Activated CD4-positive, alpha-beta T cell treated with anti-CD3 and anti-CD28 coated beads, Interleukin-2, amount 50 U/mL, for 24 hours (primary cell): ENCODE measurements at regions not wholly inside any gene's neighbourhood (a gene's known extent, or its start where the extent isn't known, plus 50 kb on each side); places are given as distances from the start of the nearest gene placed in this dataset.
"Not testable (repeated sequence)": the region's sequence is repeated elsewhere in the genome, so short reads cannot be mapped to it uniquely, and the experiment has no call there.

Experiments
- DNase-seq, 2 donors: peaks; one replicate each; pipeline ENCODE4 v3.0.0-alpha.2; 2020; ENCODE audit warnings: low read depth in 1 of 2, low spot score in 1 of 2

DNA sequence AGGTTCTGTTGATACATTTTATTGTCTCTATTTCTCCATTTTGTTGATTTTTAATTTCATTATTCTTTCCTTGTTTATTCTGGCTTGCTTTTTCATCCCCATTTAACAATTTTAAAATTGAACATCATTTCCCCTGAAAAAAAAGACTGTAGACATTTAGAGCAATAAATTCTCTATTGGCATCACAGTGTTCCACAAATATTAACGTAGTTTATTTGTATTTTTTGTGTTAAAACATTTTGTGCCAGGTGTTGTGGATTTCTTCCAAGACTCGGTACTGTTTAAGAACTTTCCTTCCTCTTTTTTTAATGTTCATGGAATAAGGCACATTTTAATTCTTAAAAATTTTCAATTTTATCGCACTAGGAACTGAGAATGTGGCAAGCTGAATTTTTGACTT, 156.1 kb upstream of the NPY start:
- no peak for DNase-seq

DNA sequence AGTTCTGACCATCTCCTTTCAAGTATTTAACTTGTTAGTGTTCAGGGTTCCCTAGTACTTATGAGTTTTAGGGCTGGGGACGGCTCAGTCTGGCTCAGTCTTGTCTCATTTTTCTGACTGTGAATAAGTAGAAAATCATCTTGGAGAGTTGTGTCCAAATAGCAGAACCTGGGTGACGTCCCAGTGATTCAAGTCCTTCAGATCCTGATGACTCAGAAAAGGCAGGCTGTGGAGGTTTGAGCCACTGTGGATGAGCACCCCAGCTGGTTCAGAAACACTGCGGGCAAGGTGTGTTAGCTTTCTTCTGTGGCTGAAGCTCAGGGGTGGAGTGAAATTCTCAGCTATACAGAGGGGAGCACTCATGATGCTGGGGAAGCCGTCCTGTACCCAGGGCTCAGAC, 154.4 kb upstream of the NPY start:
- DNase-seq, result no peak

DNA sequence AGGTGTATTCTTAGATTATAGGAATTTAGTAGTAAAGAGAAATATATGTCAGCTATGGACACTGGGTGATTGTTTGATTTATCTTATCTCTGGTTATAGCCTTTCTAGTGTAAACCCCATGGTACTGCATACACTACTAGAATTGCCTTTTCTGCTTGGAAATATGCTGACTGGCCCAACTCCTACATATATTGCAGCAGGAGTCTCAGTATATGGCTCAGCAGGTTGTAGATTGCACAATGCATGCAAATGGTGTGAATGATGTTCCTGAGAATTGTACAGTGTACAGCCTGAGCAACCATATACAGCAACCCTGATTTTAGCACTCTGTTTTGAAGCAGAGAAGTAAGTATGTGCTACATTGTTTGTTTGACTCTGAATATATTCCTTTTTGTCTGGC, 153.4 kb upstream of the NPY start:
- no peak for DNase-seq

DNA sequence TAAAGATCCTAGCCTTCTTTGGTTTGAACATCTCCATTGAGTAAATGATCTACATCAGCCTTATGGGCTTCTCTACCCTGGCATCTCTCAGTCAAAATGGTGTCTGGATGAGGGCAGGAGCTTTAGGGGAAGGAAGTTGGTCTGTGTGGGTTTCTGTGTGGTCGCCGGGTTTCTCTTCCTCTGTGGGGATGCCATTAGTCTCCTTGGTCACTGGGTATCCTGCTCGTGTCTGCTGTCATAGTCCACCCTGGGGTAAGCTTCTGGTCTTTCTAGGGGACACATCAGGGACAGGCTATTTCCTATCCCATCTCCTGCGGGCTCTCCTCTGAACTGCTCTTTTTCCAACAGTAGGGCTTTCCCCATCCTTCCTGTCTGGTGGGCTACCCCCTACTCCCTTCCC, 150.3 kb upstream of the NPY start:
- DNase-seq, result no peak

DNA sequence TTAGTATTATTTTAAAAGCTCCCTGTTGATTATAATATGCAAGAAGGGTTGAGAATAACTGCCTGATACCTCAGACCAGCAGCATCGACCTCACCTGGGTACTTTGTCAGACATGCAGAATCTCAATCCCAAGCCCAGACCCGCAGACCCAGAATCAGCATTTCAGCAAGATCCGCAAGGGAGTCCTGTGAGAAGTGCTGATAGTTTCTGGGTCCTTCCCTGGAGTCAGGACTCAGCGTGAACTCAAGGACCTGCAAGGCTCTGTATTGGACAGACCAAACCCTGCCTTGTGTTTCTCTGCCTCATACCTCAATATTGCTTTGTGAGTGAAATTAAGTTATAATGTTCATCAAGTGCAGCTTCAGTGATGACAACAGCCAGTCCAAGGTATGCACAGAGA, 149.5 kb upstream of the NPY start:
- no peak for DNase-seq

DNA sequence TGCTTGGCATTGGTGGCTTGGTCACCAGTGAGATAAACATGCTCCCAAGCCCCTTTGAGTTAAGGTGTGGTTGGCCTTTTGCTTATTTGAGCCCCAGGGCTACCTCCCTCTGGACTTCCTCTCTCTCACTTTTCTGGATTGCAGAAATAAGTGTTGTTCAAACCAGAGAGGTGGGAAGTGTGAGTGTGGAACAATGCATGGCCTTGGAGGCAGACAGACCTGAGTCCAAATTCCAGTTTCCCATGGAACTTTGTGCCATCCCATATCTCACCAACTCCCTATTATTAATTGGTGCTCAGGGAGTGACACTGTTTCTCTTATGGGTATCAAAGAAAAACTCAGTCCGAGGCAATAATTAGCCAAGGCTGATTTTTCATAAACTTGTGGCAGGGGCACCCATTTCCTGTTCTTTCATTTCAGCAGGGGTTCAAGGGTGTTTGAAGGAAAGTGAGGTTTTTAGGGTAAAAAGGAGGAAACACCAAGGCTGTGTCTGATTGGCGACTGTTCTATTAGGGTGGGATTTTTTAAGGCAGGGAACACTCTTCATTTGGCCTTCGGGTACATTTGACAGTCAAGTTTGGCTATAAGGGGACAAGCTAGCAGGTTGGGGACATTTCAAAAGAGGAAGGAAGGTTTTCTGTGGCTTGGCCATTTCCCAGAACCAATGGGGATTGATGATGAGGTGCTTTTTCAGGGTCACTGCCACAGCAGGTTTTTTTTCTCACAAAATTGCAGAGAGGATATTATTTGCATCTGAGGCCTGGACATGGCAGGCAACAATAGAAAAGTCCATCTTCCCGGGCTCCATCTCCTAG, 148.8 kb upstream of the NPY start:
- no peak for DNase-seq

DNA sequence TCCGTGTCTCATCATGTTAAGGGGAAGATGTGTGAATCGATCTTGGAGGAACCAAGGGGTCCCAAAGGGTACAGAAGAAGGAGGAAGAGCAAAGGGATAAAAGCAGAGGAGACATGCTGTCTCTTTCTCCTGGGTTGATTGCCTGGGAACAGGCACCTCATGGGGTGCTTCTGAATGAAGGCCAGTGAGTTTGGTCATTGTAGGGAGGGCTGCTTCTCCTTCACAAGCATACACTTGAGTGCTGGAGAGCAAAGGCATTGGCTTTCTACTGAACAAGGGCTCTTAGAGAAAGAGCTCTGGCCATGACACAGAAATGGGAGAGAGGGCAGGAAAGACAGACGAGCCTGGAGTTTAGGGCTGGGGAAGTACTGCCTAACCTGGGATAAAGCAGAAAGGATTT, 146.7 kb upstream of the NPY start:
- no peak for DNase-seq

DNA sequence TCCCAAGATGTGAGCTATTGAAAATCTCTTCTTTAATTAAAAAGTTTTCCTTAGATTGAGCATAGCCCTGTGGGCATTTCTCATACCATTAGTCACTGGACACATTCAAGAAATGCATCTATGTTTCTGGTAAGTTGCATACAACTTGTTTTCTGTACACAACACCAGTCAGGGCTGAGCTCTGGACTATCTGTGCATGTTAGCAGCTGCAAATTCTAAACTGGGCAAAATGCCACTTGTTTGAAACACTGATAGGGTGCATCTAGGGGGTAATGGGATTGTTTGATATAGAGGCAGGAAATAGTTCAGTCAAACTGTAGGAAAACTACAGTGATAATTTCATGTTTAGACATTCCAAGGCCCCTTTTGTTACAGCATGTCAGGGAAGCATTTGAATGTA, 145.6 kb upstream of the NPY start:
- no peak for DNase-seq

DNA sequence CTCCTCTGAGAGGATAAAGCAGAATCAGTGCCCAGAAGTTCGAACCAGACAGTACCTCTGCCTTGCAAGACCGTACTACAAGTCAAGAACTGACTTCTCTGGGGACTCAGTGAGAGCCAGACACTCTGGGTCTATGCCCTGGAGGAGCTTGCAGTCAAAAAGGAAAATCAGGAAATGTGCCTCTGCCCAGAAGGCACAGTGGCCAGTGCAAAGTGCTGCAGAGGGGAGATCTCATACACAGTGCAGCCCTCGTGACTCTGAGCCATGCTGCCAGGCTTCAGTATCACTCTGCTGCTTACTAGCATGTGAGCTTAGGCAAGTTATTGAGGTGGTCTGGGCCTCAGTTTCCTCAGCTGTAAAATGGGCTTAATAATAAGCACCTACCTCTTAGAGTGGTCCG, 144.0 kb upstream of the NPY start:
- no peak for DNase-seq

DNA sequence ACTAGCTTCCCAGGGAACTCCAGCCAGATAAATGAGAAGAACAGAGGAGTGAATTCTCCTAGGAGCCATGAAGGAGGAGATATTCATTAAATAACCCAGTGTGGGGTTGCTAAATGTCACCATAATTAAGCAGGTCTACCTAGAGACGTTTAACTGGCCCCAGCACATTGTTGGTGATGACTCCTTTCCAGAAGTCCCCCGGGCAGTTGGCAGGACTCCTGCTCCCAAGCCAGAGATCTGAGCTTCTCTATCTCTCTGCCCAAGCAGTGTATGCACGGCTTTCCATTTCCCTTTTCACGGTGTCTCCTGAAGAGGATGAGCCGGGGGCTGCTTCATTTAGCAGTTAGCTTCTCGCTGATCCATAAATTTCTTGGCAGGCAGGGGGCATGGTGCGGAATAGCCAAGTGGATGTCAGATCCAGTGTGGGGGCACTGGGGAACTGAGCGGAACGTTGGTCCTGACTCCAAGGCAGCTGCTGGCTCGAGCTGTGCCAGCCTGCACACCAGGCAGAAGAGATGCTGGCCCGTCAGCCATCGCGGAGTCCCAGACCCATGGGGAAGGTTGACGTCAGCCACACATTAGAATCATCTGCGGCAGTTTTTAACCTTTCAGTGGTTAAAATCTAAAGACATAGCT, 142.0 kb upstream of the NPY start:
- no peak for DNase-seq

DNA sequence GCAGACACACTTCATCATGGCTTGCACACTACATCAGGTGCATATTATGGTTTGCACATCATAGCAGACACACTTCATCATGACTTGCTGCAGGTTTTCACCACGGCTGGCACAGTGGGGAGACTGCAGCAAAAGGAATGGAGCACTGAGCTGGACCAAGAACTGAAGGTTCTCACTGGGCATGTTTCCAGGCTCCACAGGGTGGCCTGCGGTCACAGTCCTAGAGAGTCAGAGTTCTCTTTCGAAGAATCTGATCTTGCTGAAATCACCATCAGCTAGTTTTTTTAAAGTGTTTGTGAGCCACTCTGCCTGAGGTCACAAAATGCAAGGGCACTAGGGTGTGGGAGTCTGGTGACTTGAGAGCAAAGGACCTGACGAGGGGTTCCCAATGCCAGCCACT, 140.4 kb upstream of the NPY start:
- DNase-seq, result no peak

DNA sequence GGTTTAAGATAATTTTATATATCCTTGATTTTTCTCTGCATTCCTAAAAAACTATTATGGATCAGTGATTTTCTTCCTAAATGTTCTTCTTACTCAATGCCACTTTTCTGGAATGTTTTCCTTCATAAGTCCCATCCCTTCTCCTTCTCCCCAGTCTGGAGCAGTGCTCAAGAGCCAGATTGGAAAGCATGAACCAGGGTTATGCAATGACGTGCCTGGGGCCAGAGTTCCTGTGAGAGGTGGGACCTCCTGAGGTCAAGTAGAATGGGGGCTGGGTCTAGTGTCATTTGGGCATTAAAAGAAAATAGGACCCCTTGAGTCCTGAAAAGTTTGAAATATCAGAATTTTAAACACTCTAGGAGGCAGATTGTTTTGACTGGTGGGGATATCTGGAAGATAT, 132.0 kb upstream of the NPY start:
- no peak for DNase-seq

DNA sequence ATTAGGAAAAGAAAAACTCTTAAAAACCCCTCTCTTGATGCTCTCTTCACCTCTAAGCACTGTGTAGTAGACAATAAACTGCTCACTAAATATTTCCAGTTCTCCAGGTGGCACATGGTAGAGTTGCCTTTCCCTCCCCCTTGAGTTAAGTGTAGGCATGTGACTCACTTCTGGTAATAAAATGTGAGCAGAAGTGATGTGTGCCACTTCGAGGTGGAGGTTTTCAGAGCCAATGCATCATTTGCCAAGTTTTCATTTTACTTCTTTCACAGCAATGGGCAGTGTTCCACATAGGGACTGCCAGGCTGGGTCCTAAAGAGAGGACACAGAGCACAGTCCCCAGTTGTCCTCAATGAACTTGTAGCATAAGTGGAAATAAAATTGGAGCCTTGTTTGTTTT, 131.6 kb upstream of the NPY start:
- no peak for DNase-seq

DNA sequence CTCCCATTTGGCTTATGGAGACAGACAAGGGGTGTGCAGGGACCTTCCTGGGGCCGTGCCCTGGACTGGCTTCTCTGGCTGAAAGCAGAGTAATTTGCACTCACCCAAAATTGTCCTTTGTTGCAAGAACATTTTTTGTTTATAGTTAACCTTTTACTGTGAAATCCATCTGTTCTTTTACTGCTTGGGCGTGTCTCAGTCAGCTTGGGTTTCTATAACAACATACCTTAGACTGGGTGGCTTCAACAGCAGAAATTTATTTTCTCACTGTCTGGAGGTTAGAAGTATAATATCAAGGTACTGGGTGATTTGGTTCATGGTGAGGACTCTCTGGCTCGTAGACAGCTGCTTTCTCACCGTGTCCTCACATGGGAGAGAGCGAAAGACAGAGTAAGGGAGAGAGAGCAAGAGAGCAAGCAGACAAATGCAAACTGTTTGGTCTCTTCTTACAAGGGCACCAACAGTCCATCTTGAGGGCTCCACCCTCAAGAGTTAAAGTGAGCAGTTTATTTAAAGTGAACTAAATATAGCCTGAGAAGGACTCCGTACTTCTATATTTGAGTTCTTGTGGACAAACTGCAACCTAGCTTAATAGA, 131.0 kb upstream of the NPY start:
- no peak for DNase-seq

DNA sequence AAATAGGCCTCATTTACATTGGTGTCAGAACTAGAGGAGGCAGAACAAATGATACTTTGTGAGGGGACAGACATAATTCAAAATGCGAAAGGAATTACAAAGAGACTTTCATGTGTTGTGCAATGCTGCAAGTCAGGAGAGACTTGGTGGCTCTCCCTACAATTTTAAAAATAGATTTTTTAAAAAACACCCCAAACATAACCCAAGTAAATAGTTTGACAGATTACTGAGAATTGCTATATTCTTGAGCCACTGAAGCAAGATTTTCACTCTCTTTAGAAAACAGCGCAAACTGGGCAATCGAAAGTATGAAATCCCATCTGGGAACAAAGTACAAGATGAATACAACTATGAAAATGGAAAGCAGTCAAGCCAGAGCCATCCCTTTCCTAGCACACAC, 126.3 kb upstream of the NPY start:
- DNase-seq, result no peak

DNA sequence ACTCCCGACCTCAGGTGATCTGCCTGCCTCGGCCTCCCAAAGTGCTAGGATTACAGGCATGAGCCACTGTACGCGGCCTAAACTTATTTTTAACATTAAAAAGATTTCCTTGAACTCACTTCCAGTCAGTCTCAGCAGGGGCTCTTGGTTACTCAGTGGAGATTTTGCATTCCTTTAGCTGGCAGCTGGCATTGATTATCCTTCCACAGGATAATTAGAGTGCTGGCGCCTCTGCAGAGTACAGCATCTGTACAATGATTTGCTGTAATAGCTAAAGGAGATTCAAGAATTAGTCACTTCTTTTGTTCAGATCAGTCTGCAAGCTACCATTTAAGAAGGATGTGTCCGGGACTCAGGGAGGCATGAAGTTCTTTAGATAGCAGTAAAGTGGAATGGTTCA, 125.0 kb upstream of the NPY start:
- DNase-seq, result no peak

DNA sequence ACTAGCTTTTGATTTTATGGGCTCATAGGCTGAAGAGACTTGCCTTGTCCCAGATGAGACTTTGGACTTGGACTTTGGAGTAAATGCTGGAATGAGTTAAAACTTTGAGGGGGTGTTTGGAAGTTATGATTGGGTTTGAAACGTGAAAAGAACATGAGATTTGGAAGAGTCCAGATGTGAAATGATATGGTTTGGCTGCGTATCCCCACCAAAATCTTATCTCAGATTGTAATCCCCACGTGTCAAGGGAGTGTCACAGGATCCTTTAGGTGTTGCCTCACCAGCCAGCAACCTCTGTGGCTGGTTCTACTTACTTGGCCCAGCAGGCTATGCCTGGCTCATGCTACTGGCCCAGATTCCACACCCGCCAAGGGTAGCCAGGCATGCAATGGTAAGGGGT, 119.6 kb upstream of the NPY start:
- no peak for DNase-seq

DNA sequence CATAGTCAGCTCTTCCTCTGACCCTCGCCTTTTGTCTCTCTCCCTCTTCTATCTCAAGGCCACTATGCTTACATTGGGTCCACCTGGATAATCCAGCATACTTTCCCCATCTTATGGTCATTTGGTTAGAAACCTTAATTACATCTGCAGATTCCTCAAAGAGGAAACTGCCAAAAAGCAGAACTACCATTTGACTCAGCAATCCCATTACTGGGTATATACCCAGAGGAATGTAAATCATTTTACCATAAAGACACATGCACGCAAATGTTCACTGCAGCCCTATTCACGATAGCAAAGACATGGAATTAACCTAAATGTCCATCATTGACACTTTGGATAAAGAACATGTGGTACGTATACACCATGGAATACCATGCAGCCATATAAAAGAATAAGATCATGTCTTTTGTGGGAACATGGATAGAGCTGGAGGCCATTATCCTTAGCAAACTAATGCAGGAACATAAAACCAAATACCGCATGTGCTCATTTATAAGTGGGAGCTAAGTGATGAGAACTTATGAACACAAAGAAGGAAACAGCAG, 114.8 kb upstream of the NPY start:
- no peak for DNase-seq

DNA sequence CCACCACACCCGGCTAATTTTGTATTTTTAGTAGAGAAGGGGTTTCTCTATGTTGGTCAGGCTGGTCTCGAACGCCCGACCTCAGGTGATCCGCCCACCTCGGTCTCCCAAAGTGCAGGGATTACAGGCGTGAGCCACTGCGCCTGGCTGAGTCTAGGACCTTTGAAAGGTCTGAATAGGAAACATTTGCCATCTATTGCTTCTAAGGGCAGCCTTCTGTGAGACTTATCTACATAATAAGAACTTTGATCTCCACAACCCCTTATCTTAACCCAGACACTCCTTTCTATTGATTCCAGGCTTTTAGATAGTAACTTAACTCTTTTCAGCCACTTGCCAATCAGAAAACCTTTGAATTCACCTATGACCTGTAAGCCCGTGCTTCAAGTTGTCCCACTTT, 112.0 kb upstream of the NPY start:
- DNase-seq, result not testable (repeated sequence)

DNA sequence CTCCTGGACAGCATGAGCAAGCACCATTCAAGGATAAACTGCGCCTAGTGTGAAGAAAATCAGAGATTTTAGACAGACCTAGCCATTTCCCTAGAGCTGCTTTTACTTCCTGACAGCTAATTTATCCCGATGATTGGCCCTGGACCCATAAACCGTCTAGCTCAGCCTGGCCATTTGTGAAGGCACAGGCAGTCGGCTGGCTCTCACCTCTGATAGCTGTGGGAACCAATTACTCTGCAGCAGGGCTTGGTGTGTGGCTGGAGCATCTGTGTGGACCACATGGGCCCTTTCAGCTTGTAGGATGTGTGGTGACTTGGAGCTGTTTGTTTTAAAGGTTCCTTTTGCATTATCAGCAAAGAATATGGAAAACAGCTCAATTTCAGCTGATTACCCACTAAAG, 111.1 kb upstream of the NPY start:
- no peak for DNase-seq

DNA sequence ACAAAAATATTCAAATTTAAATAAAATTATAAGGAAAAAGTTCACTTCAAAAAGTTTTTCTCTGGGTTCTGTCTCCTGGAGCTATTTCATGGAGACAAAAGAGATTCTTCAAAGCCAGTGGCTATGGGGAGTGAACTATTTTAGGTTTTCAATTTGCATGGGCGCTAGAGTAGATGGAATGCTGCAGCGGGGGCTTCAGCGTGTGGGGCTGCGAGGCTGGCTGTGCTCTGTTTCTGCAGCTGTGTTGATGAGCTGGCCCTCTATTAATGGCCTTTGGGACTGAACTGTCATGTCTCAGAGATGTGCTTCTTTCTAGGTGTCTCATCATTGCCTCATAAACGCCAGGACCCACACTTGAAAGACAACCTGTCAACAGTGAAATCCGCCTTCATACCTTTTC, 108.4 kb upstream of the NPY start:
- no peak for DNase-seq

DNA sequence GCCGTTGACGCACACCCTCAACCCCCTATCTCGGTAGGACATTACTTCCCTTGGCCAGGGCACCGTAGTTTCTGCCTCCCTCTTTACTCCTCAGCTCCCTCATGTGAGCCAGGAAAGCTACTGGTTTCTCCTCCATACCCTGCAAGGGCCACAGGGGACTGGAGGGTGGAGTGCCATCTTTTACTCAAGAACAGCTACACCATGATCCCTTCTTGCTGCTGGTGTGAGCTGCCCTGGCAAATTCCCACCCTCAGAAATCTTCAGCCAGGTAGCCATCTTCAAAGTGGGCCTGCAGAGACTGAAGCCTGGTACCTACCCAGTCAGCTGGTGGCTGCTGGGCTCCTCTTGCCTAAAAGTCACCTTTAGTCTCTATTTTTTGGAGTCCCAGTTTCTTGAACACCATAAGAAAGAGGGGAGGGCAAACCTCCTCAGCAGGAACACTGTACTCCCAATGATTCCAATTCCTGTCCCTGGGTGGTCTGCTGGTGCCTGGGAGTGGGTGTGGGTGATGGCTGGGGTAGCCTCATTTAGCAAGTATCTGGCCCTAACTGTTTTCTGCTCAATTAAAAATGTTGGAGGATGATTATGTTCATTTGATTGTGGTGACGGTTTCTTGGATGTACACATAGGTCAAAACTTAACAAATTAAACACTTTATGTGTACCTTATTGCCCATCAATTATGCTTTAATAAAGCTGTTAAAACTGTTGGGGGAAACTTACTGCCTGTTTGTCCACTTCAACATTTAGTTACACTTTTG, 105.0 kb upstream of the NPY start:
- no peak for DNase-seq
